SK-N-SH treated with all-trans-retinoic acid at 6 μM for 48 hours (cell line): ENCODE measurements at regions not wholly inside any gene's neighbourhood (a gene's known extent, or its start where the extent isn't known, plus 50 kb on each side); places are given as distances from the start of the nearest gene placed in this dataset.

Experiments
- ATAC-seq: fragments of 200-7000 bp; cut with Tn5 transposase; 3 replicates; pipeline ENCODE4 v1.9.1; 2020; ENCODE audit warnings: mild to moderate bottlenecking, moderate library complexity
- BACH2 ChIP-seq: fragments of 250-450 bp; sonication (Bioruptor Pico); IDR thresholded peaks from 2 replicates; pipeline ENCODE4 v1.9.0; 2021; ENCODE audit warnings: mild to moderate bottlenecking, borderline replicate concordance
- CSDC2 ChIP-seq: fragments of 250-450 bp; sonication (Bioruptor Pico); IDR thresholded peaks from 2 replicates; pipeline ENCODE4 v1.5.0; 2020; ENCODE audit warnings: mild to moderate bottlenecking, moderate library complexity
- ESRRG ChIP-seq: fragments of 250-450 bp; sonication (Bioruptor Pico); IDR thresholded peaks from 2 replicates; pipeline ENCODE4 v1.6.1; 2021; ENCODE audit warnings: mild to moderate bottlenecking
- GLIS3 ChIP-seq: fragments of 250-450 bp; sonication (Bioruptor Pico); IDR thresholded peaks from 2 replicates; pipeline ENCODE4 v1.5.0; 2020; ENCODE audit warnings: mild to moderate bottlenecking, moderate library complexity
- ISL1 ChIP-seq: fragments of 250-450 bp; sonication (Bioruptor Pico); IDR thresholded peaks from 2 replicates; pipeline ENCODE4 v2.1.2; 2022; ENCODE audit warnings: mild to moderate bottlenecking, moderate library complexity
- OSR1 ChIP-seq: fragments of 250-450 bp; sonication (Bioruptor Pico); IDR thresholded peaks from 2 replicates; pipeline ENCODE4 v1.8.0; 2022; ENCODE audit warnings: moderate library complexity, mild to moderate bottlenecking, inconsistent platforms
- PPARA ChIP-seq: fragments of 250-450 bp; sonication (Bioruptor Pico); IDR thresholded peaks from 2 replicates; pipeline ENCODE4 v1.5.0; 2020; ENCODE audit warnings: mild to moderate bottlenecking, borderline replicate concordance
- RARB ChIP-seq: fragments of 250-450 bp; sonication (Bioruptor Pico); IDR thresholded peaks from 2 replicates; pipeline ENCODE4 v1.8.0; 2021; ENCODE audit warnings: mild to moderate bottlenecking, moderate library complexity
- SNAI2 ChIP-seq: fragments of 250-450 bp; sonication (Bioruptor Pico); IDR thresholded peaks from 2 replicates; pipeline ENCODE4 v1.5.0; 2020; ENCODE audit warnings: mild to moderate bottlenecking, moderate library complexity
- TCF4 ChIP-seq: fragments of 250-450 bp; sonication (Bioruptor Pico); IDR thresholded peaks from 2 replicates; pipeline ENCODE4 v1.8.0; 2021; ENCODE audit warnings: mild to moderate bottlenecking, moderate library complexity, borderline replicate concordance
- TOX ChIP-seq: fragments of 250-450 bp; sonication (Bioruptor Pico); IDR thresholded peaks from 2 replicates; pipeline ENCODE4 v1.8.0; 2021; ENCODE audit warnings: mild to moderate bottlenecking, moderate library complexity, borderline replicate concordance
- ZC3H10 ChIP-seq: fragments of 250-450 bp; sonication (Bioruptor Pico); IDR thresholded peaks from 2 replicates; pipeline ENCODE4 v1.5.1; 2021; ENCODE audit warnings: mild to moderate bottlenecking, moderate library complexity
- ZFP3 ChIP-seq: fragments of 250-450 bp; sonication (Bioruptor Pico); IDR thresholded peaks from 2 replicates; pipeline ENCODE4 v1.5.0; 2020; ENCODE audit warnings: mild to moderate bottlenecking, moderate library complexity
- ZNF565 ChIP-seq: fragments of 450-650 bp; formaldehyde crosslinking; conservative IDR thresholded peaks from 2 replicates; pipeline ENCODE4 v1.5.0; 2020; ENCODE audit warnings: low read depth, mild to moderate bottlenecking, moderate library complexity
- ZNF70 ChIP-seq: fragments of 450-650 bp; formaldehyde crosslinking; IDR thresholded peaks from 2 replicates; pipeline ENCODE4 v1.5.0; 2020; ENCODE audit warnings: mild to moderate bottlenecking, moderate library complexity
- ZNF8 ChIP-seq: fragments of 450-650 bp; formaldehyde crosslinking; IDR thresholded peaks from 2 replicates; pipeline ENCODE4 v1.5.0; 2020; ENCODE audit warnings: mild to moderate bottlenecking, moderate library complexity
- TF ChIP-seq, protein P1 (sequence below): fragments of 250-450 bp; sonication (Bioruptor Pico); IDR thresholded peaks from 2 replicates; pipeline ENCODE4 v1.5.1; 2020; ENCODE audit warnings: low read depth, mild to moderate bottlenecking, moderate library complexity
- TF ChIP-seq, protein P2 (sequence below): fragments of 250-450 bp; sonication (Bioruptor Pico); IDR thresholded peaks from 2 replicates; pipeline ENCODE4 v1.8.0; 2021; ENCODE audit warnings: low read depth, mild to moderate bottlenecking, moderate library complexity, borderline replicate concordance
- TF ChIP-seq, protein P3 (sequence below): fragments of 250-450 bp; sonication (Bioruptor Pico); IDR thresholded peaks from 2 replicates; pipeline ENCODE4 v1.5.1; 2021; ENCODE audit warnings: mild to moderate bottlenecking, moderate library complexity
- TF ChIP-seq, protein P4 (sequence below): fragments of 250-450 bp; sonication (Bioruptor Pico); IDR thresholded peaks from 2 replicates; pipeline ENCODE4 v1.8.0; 2020; ENCODE audit warnings: mild to moderate bottlenecking, moderate library complexity, borderline replicate concordance
- TF ChIP-seq, protein P5 (sequence below): fragments of 250-450 bp; sonication (Bioruptor Pico); IDR thresholded peaks from 2 replicates; pipeline ENCODE4 v1.5.0; 2020; ENCODE audit warnings: mild to moderate bottlenecking, moderate library complexity

DNA sequence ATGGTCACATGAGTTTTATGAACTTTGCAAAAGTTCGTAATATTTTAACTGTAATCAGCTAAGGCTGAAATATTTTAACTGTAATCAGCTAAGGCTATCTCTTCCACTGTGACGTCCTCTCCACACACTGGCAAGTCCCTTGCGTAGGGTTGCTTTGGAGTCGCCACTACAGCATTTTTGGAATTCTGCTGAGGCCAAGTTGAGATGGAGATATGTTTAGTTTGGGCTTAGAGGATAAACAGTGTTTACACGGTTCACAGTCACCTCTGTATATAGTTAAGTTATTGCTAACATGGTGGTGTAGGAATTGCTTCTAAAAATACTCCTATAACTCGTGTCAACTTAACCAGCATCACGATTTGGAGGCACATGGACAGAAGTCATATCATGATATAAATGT, 143.6 kb upstream of the SERP2 start (continued):
- TF ChIP-seq, protein P1, sequence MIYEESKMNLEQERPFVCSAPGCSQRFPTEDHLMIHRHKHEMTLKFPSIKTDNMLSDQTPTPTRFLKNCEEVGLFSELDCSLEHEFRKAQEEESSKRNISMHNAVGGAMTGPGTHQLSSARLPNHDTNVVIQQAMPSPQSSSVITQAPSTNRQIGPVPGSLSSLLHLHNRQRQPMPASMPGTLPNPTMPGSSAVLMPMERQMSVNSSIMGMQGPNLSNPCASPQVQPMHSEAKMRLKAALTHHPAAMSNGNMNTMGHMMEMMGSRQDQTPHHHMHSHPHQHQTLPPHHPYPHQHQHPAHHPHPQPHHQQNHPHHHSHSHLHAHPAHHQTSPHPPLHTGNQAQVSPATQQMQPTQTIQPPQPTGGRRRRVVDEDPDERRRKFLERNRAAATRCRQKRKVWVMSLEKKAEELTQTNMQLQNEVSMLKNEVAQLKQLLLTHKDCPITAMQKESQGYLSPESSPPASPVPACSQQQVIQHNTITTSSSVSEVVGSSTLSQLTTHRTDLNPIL: no peak
- TF ChIP-seq TCF4 (CRISPR knock-in tag): no peak

DNA sequence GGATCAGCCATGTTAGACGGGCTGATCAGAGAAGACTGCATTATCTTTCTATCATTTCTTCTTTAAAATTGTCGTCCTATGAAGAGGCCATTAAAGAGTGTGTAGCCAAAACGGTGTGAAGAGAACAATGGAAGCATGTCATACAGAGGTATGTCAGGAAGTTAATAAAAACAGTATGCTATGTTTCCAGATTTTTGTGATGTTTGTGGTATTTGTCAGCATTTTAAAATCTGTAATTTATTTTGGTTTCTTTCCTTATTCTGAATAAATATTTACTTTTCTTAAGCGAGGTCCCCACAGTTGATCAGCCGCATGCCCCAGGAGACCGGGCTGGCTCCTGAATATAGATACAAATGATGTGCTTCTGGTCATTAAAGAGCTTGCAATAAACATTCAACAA, 142.9 kb upstream of the SERP2 start:
- TF ChIP-seq PPARA: no peak
- TF ChIP-seq, protein P2, sequence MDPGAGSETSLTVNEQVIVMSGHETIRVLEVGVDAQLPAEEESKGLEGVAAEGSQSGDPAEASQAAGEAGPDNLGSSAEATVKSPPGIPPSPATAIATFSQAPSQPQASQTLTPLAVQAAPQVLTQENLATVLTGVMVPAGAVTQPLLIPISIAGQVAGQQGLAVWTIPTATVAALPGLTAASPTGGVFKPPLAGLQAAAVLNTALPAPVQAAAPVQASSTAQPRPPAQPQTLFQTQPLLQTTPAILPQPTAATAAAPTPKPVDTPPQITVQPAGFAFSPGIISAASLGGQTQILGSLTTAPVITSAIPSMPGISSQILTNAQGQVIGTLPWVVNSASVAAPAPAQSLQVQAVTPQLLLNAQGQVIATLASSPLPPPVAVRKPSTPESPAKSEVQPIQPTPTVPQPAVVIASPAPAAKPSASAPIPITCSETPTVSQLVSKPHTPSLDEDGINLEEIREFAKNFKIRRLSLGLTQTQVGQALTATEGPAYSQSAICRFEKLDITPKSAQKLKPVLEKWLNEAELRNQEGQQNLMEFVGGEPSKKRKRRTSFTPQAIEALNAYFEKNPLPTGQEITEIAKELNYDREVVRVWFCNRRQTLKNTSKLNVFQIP (CRISPR knock-in tag): no peak
- no peak for TF ChIP-seq BACH2 (CRISPR knock-in tag)
- TF ChIP-seq ZC3H10 (CRISPR knock-in tag): no peak
- TF ChIP-seq SNAI2 (CRISPR knock-in tag): no peak
- TF ChIP-seq ZFP3: no peak
- no peak for TF ChIP-seq ZNF8
- TF ChIP-seq ESRRG (CRISPR knock-in tag): no peak
- TF ChIP-seq TCF4 (CRISPR knock-in tag): no peak
- TF ChIP-seq CSDC2 (CRISPR knock-in tag): no peak
- TF ChIP-seq, protein P3, sequence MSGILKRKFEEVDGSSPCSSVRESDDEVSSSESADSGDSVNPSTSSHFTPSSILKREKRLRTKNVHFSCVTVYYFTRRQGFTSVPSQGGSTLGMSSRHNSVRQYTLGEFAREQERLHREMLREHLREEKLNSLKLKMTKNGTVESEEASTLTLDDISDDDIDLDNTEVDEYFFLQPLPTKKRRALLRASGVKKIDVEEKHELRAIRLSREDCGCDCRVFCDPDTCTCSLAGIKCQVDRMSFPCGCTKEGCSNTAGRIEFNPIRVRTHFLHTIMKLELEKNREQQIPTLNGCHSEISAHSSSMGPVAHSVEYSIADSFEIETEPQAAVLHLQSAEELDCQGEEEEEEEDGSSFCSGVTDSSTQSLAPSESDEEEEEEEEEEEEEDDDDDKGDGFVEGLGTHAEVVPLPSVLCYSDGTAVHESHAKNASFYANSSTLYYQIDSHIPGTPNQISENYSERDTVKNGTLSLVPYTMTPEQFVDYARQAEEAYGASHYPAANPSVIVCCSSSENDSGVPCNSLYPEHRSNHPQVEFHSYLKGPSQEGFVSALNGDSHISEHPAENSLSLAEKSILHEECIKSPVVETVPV (CRISPR knock-in tag): no peak
- TF ChIP-seq TOX (CRISPR knock-in tag): no peak
- TF ChIP-seq, protein P4, sequence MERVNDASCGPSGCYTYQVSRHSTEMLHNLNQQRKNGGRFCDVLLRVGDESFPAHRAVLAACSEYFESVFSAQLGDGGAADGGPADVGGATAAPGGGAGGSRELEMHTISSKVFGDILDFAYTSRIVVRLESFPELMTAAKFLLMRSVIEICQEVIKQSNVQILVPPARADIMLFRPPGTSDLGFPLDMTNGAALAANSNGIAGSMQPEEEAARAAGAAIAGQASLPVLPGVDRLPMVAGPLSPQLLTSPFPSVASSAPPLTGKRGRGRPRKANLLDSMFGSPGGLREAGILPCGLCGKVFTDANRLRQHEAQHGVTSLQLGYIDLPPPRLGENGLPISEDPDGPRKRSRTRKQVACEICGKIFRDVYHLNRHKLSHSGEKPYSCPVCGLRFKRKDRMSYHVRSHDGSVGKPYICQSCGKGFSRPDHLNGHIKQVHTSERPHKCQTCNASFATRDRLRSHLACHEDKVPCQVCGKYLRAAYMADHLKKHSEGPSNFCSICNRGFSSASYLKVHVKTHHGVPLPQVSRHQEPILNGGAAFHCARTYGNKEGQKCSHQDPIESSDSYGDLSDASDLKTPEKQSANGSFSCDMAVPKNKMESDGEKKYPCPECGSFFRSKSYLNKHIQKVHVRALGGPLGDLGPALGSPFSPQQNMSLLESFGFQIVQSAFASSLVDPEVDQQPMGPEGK (CRISPR knock-in tag): no peak
- TF ChIP-seq, protein P1: no peak
- TF ChIP-seq ZNF565 (CRISPR knock-in tag): no peak
- TF ChIP-seq ZNF70: no peak
- TF ChIP-seq GLIS3 (CRISPR knock-in tag): no peak
- no peak for TF ChIP-seq ISL1 (CRISPR knock-in tag)
- TF ChIP-seq RARB (CRISPR knock-in tag): no peak
- no peak for TF ChIP-seq OSR1 (CRISPR knock-in tag)
- no peak for ATAC-seq

DNA sequence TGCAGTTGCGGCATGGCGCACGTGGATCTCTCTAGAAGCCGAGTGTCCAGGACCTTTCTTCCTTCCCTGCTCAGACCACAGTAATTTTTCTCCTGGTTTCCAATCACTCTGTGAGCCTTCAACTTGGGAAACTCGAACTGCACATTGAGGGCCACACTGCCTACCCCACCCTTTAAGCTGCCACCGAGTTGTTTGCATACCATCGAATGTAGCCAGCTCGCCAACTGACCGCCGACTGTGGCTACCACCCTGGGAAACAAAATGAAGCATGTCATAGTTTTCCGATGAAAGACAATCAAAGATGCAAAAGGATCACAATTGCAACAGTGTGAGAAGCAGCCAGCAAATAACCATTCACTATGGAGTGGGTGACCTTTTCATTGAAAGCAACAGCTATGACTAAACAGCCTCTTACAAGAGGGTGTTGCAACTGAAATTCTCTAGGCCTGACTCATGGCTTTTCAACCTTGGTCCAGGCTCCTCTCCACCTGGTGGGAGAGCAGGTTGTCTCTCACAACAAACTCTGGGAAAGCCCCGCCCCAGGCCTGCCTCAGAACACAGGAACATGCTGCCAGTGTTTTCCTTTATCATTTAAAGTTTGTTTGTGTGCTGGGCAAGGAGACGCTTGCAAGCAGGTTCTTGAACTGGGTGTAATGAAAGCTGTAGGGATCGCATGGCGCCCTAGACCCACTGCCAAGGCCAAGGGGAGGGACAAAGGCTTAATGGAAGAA, 141.7 kb upstream of the SERP2 start:
- peak; percentile 67 for ATAC-seq
- TF ChIP-seq ESRRG (CRISPR knock-in tag) (no peak), ISL1 (CRISPR knock-in tag) (no peak), BACH2 (CRISPR knock-in tag) (no peak)
- TF ChIP-seq, protein P3 (CRISPR knock-in tag): no peak
- TF ChIP-seq, protein P1: no peak
- TF ChIP-seq, protein P5, sequence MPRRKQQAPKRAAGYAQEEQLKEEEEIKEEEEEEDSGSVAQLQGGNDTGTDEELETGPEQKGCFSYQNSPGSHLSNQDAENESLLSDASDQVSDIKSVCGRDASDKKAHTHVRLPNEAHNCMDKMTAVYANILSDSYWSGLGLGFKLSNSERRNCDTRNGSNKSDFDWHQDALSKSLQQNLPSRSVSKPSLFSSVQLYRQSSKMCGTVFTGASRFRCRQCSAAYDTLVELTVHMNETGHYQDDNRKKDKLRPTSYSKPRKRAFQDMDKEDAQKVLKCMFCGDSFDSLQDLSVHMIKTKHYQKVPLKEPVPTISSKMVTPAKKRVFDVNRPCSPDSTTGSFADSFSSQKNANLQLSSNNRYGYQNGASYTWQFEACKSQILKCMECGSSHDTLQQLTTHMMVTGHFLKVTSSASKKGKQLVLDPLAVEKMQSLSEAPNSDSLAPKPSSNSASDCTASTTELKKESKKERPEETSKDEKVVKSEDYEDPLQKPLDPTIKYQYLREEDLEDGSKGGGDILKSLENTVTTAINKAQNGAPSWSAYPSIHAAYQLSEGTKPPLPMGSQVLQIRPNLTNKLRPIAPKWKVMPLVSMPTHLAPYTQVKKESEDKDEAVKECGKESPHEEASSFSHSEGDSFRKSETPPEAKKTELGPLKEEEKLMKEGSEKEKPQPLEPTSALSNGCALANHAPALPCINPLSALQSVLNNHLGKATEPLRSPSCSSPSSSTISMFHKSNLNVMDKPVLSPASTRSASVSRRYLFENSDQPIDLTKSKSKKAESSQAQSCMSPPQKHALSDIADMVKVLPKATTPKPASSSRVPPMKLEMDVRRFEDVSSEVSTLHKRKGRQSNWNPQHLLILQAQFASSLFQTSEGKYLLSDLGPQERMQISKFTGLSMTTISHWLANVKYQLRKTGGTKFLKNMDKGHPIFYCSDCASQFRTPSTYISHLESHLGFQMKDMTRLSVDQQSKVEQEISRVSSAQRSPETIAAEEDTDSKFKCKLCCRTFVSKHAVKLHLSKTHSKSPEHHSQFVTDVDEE (CRISPR knock-in tag): no peak
